Activated CD4-positive, CD25-positive, alpha-beta regulatory T cell (primary cell): ENCODE measurements at regions not wholly inside any gene's neighbourhood (a gene's known extent, or its start where the extent isn't known, plus 50 kb on each side); places are given as distances from the start of the nearest gene placed in this dataset.

Experiments
- DNase-seq, 4 experiments: peaks; one replicate each; lab custom pipeline; 2025; lab: John Stamatoyannopoulos, UW

GRCh38 chr4:189032606-189033338, 893.5 kb downstream of the TRIML1 start:
- DNase-seq: no peak

- DNase-seq: no peak
Observed at GRCh38 chr4:189033801-189034347, 894.6 kb downstream of the TRIML1 start.

GRCh38 chr4:189035091-189035490, 895.9 kb downstream of the TRIML1 start:
- no peak for DNase-seq

- DNase-seq: no peak
Observed at GRCh38 chr4:189035654-189036053, 896.4 kb downstream of the TRIML1 start.

- no peak for DNase-seq
Observed at GRCh38 chr4:189036906-189037305, 897.7 kb downstream of the TRIML1 start.

- DNase-seq: no peak
Observed at GRCh38 chr4:189046642-189047041, 894.0 kb upstream of the FRG1 start.

- no peak for DNase-seq
Observed at GRCh38 chr4:189048119-189048518, 892.6 kb upstream of the FRG1 start.

- no peak for DNase-seq
Observed at GRCh38 chr4:189049682-189050081, 891.0 kb upstream of the FRG1 start.

- DNase-seq: no peak
Observed at GRCh38 chr4:189050643-189051042, 890.0 kb upstream of the FRG1 start.

- no peak for DNase-seq
Observed at GRCh38 chr4:189053621-189054020, 887.1 kb upstream of the FRG1 start.

- DNase-seq: no peak
Observed at GRCh38 chr4:189060104-189060503, 880.6 kb upstream of the FRG1 start.

- DNase-seq: no peak
Observed at GRCh38 chr4:189062047-189062820, 878.4 kb upstream of the FRG1 start.

- DNase-seq: no peak
Observed at GRCh38 chr4:189069772-189070171, 870.9 kb upstream of the FRG1 start.

- no peak for DNase-seq
Observed at GRCh38 chr4:189071241-189071640, 869.4 kb upstream of the FRG1 start.

GRCh38 chr4:189073739-189074138, 866.9 kb upstream of the FRG1 start:
- DNase-seq: no peak

GRCh38 chr4:189081826-189082225, 858.8 kb upstream of the FRG1 start:
- DNase-seq: no peak

- no peak for DNase-seq
Observed at GRCh38 chr4:189083769-189084168, 856.9 kb upstream of the FRG1 start.

- no peak for DNase-seq
Observed at GRCh38 chr4:189084671-189085070, 856.0 kb upstream of the FRG1 start.

GRCh38 chr4:189087971-189088370, 852.7 kb upstream of the FRG1 start:
- no peak for DNase-seq

GRCh38 chr4:189088780-189089179, 851.9 kb upstream of the FRG1 start:
- DNase-seq: no peak

- DNase-seq: no peak
Observed at GRCh38 chr4:189090174-189090814, 850.4 kb upstream of the FRG1 start.

GRCh38 chr4:189092581-189092980, 848.1 kb upstream of the FRG1 start:
- DNase-seq: no peak

GRCh38 chr4:189096108-189096507, 844.6 kb upstream of the FRG1 start:
- DNase-seq: no peak
